Cardiac muscle cell (in vitro differentiated cells and primary cell): ENCODE measurements at regions not wholly inside any gene's neighbourhood (a gene's known extent, or its start where the extent isn't known, plus 50 kb on each side); places are given as distances from the start of the nearest gene placed in this dataset.
A peak's percentile ranks its signal among the peaks of the same experiment; 100 is the strongest.

ENCODE experiments used
- DNase-seq, 2 donors: peaks; one replicate each; pipeline versions ENCODE4 v3.0.0 to v3.0.0-alpha.2; 2010 to 2017; ENCODE audit warnings: low read depth in 1 of 2, low spot score in 1 of 2
- H3K27ac ChIP-seq: fragments of 200-600 bp; sonication (generic); 2 replicates; pipeline ENCODE4 v1.5.1; 2016
- H3K27me3 ChIP-seq: fragments of 200-600 bp; sonication (generic); 2 replicates; pipeline ENCODE4 v1.6.0; 2016; ENCODE audit warnings: control low read depth
- H3K36me3 ChIP-seq: fragments of 200-600 bp; sonication (generic); 2 replicates; pipeline ENCODE4 v1.5.1; 2016; ENCODE audit warnings: control low read depth
- H3K4me1 ChIP-seq: fragments of 200-600 bp; sonication (generic); 2 replicates; pipeline ENCODE4 v1.8.1; 2017; ENCODE audit warnings: low read depth, mild to moderate bottlenecking, mixed run types
- H3K4me3 ChIP-seq: fragments of 200-600 bp; sonication (generic); 2 replicates; pipeline ENCODE4 v1.5.1; 2016; ENCODE audit warnings: mild to moderate bottlenecking
- H3K9me3 ChIP-seq: fragments of 200-600 bp; sonication (generic); 2 replicates; pipeline ENCODE4 v1.5.1; 2017; ENCODE audit warnings: low read depth, mild to moderate bottlenecking, control low read depth
- CTCF ChIP-seq: IDR thresholded peaks from 2 replicates; pipeline ENCODE4 v1.5.1; 2012; ENCODE audit warnings: low read depth, mild to moderate bottlenecking, low read length

GRCh38 chr3:165491487-165491886, 295.3 kb upstream of the SLITRK3 start:
- Histone ChIP-seq H3K27ac (no peak overlapping the region), H3K27me3 (no peaks in the 10 kb centered on the region), H3K4me3 (no peak overlapping the region), H3K9me3 (no peaks in the 10 kb centered on the region), H3K4me1 (no peaks in the 10 kb centered on the region), H3K36me3 (no peaks in the 10 kb centered on the region)
- TF ChIP-seq CTCF, result no peak
- peak in 1 of 2 donors; percentile 29 for DNase-seq

- no peaks in the 10 kb centered on the region for H3K36me3 ChIP-seq
- H3K4me1 ChIP-seq, result no peaks in the 10 kb centered on the region
- H3K27ac ChIP-seq, result no peak overlapping the region
- no peaks in the 10 kb centered on the region for H3K9me3 ChIP-seq
- TF ChIP-seq CTCF, result no peak
- DNase-seq, result no peak
- no peaks in the 10 kb centered on the region for H3K27me3 ChIP-seq
- H3K4me3 ChIP-seq, result no peak overlapping the region
These were observed 280.3 kb upstream of the SLITRK3 start for GRCh38 chr3:165476399-165477060.

GRCh38 chr3:165466856-165467255, 270.7 kb upstream of the SLITRK3 start:
- Histone ChIP-seq H3K36me3 (no peaks in the 10 kb centered on the region), H3K4me3 (no peak overlapping the region), H3K9me3 (no peaks in the 10 kb centered on the region), H3K27me3 (no peaks in the 10 kb centered on the region), H3K27ac (no peak overlapping the region), H3K4me1 (no peaks in the 10 kb centered on the region)
- peak; percentile 2 to 6 for DNase-seq
- no peak for TF ChIP-seq CTCF

- Histone ChIP-seq H3K27me3 (no peaks in the 10 kb centered on the region), H3K4me3 (no peak overlapping the region), H3K36me3 (no peaks in the 10 kb centered on the region), H3K4me1 (no peaks in the 10 kb centered on the region), H3K27ac (no peak overlapping the region), H3K9me3 (no peaks in the 10 kb centered on the region)
- no peak for TF ChIP-seq CTCF
- DNase-seq, result peak in 1 of 2 donors; percentile 20
These were observed 268.6 kb upstream of the SLITRK3 start for GRCh38 chr3:165464736-165465135.

GRCh38 chr3:165463531-165463930, 267.3 kb upstream of the SLITRK3 start:
- Histone ChIP-seq H3K4me1 (no peaks in the 10 kb centered on the region), H3K27ac (no peak overlapping the region), H3K36me3 (no peaks in the 10 kb centered on the region)

More at GRCh38 chr3:165463531-165463930, 267.3 kb upstream of the SLITRK3 start:
- Histone ChIP-seq H3K27me3 (no peaks in the 10 kb centered on the region), H3K9me3 (no peaks in the 10 kb centered on the region), H3K4me3 (no peak overlapping the region)
- DNase-seq, result peak in 1 of 2 donors; percentile 15
- TF ChIP-seq CTCF, result no peak
